ENCODE measurements at regions not wholly inside any gene's neighbourhood (a gene's known extent, or its start where the extent isn't known, plus 50 kb on each side); places are given as distances from the start of the nearest gene placed in this dataset.
"Not testable (repeated sequence)": the region's sequence is repeated elsewhere in the genome, so short reads cannot be mapped to it uniquely, and the experiment has no call there.

DNA sequence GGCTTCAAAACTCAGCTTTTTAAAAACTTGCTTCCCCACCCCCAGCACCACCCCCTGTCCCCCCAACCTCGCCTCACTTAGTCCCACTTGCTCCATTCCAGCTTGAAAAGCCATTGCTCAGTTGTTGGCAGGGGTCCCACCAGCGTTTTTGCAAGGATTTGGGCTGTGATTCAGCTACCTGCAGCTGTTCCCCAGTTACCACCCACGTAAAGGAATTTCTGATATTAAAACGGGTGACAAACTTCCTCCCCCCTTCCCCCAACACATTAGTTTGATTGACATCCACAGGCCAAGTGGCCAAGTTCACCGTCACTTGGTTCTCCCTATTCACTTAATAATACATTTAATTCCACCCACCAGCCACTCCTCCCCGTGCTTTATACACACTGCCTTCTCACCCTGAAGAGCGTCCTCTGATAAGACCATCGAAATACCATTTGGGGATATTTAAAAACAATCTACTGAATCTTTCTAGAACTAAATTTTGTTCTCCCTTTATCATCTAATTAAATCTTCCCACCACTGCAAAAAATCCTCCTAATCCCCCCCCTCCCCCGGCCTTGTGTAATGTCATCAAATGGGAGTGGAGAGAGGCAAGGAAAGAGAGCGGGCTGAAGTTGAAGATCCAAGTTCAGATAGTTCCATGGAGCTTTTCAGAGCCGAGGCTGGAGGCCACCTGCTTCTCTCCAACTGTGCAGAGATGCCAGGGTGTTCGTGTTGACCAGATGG lies 55.1 kb downstream of the SOX9 start:
- no peak for DNase-seq

DNA sequence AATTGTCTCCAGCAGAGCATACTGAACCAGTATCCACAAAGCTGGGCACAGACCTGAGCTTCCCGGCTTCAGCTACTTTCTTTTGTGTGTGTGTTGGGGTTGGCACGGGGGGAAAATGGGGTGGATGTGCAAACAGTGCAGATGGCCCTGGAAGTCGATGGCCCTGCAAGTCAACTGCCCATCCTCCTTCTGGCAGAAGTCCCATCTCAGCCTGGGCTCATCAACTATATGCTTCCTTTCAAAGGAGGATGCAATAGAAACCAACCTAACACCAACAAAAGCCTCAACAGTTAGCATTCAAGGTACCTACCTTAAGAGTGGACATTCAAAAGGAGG lies 55.7 kb downstream of the SOX9 start:
- no peak for DNase-seq

DNA sequence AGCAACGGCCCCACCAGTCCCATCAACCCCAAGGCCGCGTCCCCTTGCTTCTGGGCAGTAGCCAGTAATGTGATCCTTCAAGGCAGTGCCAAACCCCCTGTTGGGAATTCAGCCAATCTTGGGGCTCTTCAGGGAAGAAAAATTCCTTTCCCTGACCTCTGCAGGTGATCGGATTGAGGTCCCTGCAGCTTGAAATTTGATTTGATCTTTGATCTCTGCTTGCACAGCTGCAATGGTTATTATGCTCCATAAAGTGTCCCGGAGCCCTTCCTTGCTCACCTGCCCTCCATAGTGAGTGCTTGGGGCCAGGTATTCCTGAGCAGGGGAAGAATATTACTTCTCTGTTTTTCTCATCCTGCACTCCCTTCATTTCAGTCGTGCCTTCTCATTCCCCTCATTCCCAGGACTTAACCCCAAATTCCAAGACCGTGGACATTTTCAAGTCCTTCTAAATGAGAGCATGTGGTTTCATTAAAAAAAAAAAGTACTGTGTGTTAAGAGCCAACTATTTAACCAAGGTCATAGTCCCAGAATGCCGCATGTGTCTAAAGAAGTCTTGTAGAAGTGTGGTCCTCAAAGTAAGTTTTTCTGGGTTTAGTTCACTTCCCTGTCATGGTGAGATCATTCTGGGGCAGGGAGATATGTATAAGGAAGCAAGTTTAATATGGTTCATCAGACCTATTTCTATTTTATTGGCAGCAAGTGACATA lies 56.3 kb downstream of the SOX9 start:
- DNase-seq = no peak

DNA sequence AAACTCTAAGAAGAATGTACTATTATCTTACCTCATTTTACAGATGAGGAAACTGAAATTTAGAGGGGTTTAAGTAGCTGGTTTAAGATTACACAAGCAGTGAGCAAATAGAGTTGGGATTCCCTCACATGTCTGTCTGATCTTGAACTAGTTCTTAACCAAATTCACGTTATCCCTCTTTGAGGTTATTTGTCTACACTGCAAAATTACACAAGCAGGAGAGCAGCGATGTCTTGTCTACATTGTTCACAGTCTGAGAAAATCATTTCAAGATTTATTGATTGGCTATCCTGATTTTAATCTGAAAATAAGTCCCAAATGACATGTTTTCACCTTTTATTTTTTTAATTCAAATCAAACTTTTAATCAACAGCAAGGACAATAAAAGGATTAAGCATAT lies 56.9 kb downstream of the SOX9 start:
- no peak for DNase-seq

DNA sequence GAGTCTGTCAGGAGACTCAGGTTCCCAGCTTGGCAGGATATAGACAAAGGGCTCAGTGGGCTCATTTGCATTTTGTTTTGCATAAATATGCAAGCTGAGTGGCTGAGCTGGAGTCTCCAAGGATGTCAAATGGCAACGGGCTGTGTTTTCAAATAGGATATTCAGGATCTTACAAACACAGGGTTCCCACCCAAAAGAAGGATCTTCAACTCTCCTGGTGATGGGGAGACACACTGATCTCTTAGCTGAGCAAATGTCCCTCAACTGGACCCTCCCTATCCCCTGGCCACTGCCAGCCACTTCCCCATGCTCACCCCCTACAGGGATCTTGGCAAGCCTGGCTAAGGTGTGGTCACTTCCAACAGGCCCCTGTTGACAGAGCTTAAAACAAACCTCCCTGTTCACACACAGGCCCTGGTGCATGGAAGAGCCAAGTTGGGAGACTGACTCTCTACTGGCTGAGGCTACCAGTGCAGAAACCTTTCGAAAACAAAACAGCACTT lies 61.6 kb downstream of the SOX9 start:
- DNase-seq = no peak

DNA sequence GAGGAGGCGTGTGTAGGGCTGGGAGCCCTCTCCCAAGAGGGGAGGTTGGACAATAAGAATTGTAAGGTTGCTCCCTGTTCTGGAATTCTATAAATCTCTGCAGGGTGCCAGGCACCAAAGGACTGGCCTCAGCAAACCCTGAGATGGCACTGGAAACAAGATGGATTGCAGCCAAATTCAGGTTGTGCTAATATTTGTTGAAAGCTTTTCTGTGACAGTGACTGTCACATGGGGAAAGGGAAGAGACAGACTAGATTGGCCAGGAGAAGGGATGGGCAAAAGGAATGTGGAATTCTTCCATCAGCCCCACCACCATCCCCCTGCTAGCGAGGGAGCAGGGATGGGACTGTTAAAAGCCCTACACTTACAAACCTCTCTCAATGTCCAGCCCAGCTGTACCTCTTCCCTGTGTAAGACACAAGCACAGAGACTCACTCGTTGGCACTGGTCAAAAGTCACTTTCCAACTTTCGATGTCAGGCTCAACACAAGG lies 62.4 kb downstream of the SOX9 start:
- no peak for DNase-seq

DNA sequence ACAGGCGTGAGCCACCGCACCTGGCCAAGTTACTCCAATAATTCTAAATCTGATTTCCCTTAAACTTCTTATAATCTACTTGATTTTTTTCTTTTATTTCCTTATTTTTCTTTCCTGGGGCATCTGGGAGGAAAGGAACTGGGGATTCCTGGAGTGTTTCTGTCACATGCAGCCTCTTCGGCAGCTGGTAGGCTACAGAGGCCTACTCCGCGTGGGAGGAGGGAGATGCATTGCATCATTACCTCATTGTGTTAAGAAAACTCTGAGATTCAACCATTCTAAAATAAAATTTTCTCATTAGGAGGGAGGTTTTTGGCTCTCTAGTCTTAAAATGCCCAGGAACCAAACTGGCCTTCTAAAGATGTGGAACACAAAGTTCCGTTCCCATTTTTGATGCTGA lies 64.0 kb downstream of the SOX9 start:
- DNase-seq = no peak

DNA sequence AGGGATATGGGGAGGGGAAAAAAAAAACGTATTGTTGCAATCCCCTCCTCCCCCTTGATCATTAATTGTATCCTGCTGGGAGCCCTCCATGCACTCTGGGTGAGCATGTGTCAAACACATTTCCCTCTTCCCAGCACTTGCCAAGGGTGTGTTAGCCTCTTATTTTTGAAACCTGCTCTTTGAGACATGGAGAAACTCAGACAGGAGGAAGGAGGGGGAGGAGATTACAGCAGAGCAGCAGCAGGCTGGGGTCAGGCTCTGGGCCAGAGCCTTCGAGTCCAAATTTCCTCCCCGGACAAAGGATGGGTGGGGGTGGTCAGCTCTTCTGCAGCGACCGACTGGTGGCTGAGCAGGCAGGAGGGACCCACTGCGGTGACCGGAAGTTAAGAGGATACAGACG lies 64.7 kb downstream of the SOX9 start:
- no peak for DNase-seq

DNA sequence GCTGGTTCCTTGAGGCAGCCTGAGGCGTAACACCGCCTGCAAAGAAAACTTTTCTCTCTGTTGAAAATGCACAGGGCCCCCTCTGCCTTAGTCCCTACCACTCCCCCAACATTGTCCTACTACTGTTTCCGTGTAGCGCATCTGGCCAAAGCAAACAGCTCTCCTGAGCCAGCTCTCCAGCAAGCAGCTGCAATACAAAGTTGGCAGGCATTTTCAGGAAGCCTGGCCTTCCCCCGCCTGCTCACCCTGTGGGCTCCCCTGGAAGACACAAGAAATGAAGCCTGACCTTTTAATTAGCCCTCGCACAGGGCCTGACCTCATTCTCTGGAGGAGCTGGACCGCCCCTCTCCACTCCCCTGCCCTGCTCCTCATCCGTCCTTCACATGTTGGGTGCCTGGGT lies 66.7 kb downstream of the SOX9 start:
- DNase-seq = peak; percentile 39

DNA sequence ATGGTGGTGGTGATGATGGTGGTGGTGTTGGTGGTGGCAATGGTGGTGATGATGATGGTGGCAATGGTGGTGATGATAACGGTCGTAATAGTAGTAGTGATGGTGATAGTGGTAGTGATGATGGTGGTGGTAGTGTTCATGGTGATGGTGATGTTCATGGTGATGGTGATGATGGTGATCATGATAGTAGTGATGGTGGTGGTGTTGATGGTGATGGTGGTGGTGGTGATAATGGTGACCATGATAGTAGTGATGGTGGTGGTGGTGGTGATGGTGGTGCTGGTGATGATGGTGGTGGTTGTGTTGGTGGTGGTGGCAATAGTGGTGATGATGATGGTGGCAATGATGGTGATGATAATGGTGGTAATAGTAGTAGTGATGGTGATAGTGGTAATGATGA lies 68.0 kb downstream of the SOX9 start:
- no peak for DNase-seq

DNA sequence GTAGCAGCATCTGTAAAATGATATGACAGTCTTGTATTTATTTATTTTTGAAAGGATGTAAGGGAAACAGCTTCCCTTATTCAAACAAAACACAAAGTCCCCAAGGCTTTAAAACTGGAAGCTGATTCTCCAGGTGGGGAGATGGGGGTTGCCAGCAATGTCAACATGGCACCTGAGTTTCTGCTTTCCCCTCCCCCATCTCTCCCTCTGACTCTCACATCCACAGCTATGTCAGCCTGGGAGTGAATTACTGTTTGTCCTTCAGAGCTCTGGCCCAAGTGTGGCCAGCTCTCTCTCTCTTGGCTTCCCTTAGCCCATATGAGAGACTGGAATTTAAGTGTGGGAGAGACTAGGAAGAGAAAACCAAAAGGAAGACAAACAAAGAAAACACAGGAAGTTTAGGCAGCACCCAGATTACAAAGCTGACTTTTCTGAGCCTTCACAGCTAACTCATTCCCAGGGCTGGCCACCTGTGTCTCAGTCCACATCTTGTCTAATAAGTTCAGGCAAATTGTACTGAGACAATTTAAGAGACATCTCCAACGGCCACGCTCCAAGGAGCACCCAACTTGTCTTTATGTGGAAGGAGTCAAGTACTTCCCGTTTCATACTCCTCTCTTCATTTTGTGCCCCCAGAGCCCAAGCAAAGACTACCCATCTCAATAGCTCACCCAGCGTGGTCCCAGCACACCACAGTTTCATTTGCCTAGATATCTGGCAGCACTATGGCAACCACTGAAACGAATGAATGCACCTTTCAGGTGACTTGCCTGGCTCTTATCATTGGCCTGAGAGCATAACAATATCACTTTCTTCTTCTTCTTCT lies 69.2 kb downstream of the SOX9 start:
- no peak for DNase-seq

DNA sequence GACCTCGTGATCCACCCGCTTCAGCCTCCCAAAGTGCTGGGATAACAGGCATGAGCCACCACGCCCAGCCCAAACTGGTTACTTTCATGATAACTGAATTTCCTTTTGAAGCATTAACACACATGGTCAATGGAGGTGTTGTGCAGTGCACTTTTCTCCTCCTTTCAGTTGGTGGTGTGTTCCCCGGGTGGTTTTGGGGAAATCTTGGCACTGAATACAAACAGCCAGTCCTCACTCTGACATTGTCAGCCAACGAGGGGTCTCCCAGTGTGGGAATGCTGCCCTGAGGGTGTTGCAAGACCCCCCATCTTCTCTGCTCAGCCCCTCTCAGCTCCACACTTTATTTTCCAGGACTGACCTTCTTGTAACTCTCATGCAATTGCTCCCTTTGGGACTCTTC lies 70.5 kb downstream of the SOX9 start:
- no peak for DNase-seq

DNA sequence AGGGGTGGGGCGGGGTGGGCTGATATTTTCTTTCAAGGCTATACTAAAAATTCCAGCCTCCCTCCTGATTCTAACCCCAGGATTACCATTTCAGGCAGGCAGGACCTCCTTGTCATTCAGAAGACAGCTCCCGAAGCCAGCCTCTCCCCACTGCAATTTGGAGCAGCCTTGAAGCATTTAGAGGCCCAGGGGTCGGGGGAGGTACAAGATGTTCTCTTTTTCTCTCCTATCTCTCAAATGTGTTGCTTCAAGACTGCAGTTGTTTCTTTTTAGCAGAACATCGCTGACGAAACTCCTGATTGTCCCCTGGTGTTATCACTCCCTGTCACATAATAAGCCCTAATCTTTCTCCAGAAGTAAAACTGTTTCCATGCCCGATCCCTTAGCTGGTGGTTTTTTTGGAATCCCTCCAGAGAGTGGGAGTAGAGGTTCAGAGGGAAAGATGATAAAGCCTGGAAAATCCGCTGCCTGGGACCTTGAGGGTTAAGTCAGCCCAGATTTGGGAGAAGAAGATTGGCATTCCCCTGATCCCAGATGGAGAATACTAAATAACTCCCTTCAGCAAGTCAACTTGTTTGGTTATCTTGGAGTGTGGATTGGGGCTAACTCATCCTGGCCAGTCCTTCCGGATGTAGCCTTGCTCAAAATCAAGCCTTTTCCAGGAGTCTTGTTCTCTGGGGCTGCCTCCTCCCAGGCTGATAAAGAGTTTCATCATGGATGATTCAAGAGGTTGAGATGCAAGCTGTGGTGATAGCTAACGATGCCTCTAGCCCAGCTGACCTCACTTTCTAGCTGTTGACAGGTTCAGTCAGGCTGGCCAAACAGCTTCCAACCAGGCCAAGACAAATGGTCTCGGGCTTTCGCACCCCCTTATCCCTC lies 71.3 kb downstream of the SOX9 start:
- DNase-seq = no peak

DNA sequence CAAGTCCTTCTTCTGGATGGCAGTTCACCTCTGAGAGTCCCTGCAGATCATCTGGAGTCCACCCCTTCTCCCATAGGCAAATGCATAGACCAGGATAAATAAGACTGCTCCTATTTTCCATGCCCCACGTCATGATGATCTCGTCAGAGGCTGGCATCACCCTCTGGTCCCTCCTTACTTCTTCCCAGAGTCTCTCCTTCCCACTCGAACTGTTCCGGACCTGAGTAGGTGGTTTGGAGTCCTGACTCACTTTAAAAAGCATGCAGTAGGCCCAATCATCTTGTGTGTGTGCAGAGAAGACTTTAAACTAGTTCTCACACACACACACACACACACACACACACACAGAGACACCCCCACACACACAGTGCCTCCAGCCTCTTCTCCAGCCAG lies 72.0 kb downstream of the SOX9 start:
- DNase-seq = no peak

DNA sequence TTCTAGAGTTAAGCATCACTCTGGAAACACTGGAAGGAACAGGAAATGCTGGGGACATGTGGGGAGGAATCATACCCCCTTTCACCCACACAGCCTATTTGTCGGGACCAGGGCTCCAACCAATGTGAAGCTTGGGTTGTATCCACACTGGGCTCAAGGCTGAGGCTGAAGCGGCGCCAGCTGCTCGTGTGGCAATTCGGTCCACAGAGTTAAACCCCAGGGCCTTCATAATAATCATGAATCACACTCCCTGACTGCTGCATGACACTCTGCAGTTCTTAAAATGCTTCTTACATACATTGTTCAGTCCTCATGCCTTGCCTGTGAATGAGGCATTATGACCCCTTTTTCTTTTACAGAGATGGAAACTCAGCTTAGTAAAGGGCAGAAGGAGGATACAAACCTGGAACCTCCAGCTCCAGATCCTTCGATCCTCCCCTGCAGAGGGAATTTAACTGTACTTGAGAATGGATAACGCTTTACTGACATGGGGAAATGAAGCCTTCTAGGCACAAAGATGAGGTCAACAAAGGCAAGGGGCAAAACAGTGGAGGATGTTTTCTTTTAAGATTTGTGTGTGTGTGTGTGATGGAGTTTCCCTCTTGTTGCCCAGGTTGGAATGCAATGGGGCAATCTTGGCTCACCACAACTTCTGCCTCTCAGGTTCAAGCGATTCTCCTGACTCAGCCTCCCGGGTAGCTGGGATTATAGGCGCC lies 72.7 kb downstream of the SOX9 start:
- DNase-seq = no peak

DNA sequence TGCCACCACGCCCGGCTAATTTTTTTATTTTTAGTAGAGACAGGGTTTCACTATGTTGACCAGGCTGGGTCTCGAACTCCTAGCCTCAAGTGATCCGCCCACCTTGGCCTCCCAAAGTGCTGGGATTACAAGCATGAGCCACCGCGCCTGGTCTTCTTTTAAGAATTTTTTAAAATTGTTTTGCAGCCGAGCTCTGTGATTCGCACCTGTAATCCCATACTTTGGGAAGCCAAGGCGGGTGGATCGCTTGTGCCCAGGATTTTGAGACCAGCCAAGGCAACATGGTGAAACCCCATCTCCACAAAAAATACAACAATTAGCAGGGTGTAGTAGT lies 73.3 kb downstream of the SOX9 start:
- DNase-seq = not testable (repeated sequence)

DNA sequence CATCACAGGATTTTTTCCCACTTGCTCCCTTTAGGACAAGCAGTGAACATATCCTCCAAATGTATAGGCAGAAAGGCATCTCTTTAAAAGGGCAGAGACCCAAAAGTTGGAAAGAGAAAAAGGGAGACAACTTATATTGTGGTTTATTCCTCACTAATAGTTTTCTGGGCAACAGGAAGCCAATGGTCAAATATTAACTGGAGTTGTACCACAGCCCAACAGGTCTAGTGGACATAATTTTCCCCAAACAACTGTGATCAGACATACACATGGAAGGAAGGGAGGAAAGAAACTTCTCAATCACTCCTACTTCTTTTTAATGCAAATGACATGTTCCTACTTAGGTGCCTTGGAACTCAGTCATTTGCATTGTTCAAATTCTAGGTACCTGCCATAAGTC lies 78.4 kb downstream of the SOX9 start:
- no peak for DNase-seq

DNA sequence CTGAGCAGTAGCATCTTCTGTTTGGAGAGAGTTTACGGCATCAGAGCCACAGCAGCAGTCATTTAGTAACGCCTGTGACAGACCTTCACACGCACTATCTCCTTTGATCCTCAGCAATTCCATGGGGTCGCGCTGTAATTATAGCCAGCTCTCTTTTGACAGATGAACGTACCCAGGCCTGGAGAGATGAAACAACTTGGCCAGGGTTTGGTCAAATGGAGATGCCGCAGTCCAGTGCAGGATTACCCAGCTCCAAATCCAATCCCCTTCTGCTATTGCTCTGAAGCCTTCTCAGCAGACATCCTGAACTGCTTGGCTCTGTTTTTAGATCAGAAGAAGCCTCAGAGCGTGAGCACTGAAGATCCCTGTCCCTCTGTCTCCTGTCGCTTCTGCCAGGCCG lies 83.9 kb downstream of the SOX9 start:
- no peak for DNase-seq

DNA sequence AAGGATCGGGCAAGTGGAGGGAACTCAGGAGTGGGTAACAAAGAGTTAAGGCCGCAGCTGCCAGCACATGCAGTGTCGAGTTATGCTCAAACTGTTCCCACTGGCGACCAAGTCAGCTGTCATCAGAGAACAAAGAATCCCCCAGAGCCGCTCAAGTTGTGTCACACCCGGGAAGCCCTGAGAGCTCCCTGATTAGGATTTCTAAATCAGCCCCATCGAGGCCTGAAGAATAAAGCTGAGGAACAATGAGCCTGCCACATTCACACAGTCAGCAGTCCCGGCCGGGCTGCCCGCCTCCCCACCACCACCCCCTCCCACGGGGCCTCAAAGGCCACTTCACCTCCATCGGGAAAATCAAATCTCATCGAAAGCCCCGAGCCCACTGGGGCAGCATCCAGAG lies 84.5 kb downstream of the SOX9 start:
- peak; percentile 23 for DNase-seq

DNA sequence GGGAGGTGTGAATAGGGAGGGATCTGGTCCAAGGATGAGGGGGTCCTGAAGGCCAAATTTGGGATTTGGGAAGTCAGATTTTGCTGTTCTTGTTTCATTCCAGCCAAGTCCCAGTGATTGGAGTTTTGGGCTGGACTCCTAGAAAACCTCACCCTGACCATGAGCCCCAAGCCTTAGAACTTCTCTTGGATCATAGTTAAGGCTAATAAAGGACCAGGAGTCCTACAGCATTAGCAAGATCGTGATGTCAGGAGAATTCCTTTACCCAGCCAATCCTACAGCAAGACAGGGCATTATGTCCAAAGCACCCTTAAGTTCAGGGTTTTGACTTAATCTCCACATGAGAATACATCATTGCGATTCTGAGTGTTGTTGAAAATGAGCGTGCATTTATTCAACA lies 85.0 kb downstream of the SOX9 start:
- DNase-seq = no peak

DNA sequence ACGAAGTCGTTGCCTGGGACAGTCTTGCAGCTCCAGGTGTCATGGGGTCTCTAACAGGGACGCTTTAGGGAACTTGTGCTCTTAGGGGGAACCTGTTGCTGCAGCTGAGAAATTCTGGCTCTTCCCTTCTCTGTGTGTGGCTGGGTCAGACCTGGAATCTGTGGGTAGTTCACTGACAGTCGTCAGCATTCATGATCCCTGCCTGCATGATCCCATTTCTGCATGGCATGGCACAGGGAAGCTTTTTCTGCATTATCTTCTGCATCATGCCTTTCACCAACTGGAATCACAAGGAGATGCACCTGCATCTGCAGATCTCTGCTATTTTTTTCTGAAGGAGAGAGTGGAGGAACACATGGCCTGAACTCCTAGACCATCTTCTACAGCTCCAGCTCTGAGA lies 85.6 kb downstream of the SOX9 start:
- DNase-seq = no peak

DNA sequence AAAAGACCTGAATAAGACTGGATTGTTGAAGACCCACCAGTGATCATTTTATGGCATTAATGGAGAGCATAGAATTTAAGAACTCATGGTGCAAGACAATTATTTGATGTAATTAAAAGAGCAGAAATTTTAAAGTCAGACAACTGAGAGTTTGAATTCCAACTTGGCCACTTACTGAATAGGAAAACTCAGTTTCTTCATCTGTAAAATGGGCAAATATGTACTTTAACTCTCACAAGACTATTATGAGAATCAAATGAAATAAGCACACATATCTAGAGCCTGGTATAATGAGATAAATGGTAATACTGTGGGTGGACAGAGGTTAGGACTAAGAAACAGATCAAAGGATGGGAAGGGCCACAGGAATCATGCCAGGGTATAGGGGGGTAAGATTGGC lies 88.0 kb downstream of the SOX9 start:
- DNase-seq = no peak

All from right kidney (tissue), 1 donor.